A673 (cell line): ENCODE measurements at regions not wholly inside any gene's neighbourhood (a gene's known extent, or its start where the extent isn't known, plus 50 kb on each side); places are given as distances from the start of the nearest gene placed in this dataset.

Experiments
- BruUV-seq: library from RNA; stranded (reverse); fragments of 400-500 nt; replicated peaks from 2 replicates; lab custom pipeline; 2021; lab: Mats Ljungman, UMichigan
- CTCF ChIA-PET: fragments of 300-600 bp; sonication (Branson Sonifier 250); formaldehyde crosslinking; loops from one replicate; lab custom pipeline; 2022; ENCODE audit warnings: antibody characterized with exemption; lab: Charles Lee
- POLR2A ChIA-PET: fragments of 300-600 bp; sonication (Branson Sonifier 250); formaldehyde crosslinking; loops from one replicate; lab custom pipeline; 2022; ENCODE audit warnings: antibody characterized with exemption; ENCODE audit not compliant: low non-redundant PET; lab: Charles Lee
- DNase-seq: peaks from one replicate; pipeline ENCODE4 v3.0.0-alpha.2; 2015; ENCODE audit warnings: low spot score
- H3K27ac ChIP-seq: fragments of 200-600 bp; sonication (generic); 2 replicates; pipeline ENCODE4 v1.5.1; 2016; ENCODE audit warnings: mixed run types, low read depth, mild to moderate bottlenecking, mixed read lengths, antibody characterized with exemption, low read length; ENCODE audit not compliant: poor library complexity, severe bottlenecking
- H3K27me3 ChIP-seq: fragments of 200-600 bp; sonication (generic); replicated peaks from 2 replicates; pipeline ENCODE4 v1.6.1; 2017; ENCODE audit warnings: mixed run types, low read depth, mild to moderate bottlenecking, mixed read lengths, antibody characterized with exemption, low read length; ENCODE audit not compliant: insufficient read depth, poor library complexity
- H3K36me3 ChIP-seq: fragments of 200-600 bp; sonication (generic); 2 replicates; pipeline ENCODE4 v1.6.1; 2016; ENCODE audit warnings: mixed run types, mild to moderate bottlenecking, mixed read lengths, antibody characterized with exemption, low read length; ENCODE audit not compliant: insufficient read depth, poor library complexity, severe bottlenecking
- H3K4me1 ChIP-seq: fragments of 200-600 bp; sonication (generic); 2 replicates; pipeline ENCODE4 v1.6.1; 2017; ENCODE audit warnings: mixed run types, mild to moderate bottlenecking, mixed read lengths, antibody characterized with exemption, low read length; ENCODE audit not compliant: insufficient read depth, poor library complexity, severe bottlenecking
- H3K4me3 ChIP-seq: fragments of 200-600 bp; sonication (generic); 2 replicates; pipeline ENCODE4 v1.5.1; 2016; ENCODE audit warnings: low read depth, mixed run types, mild to moderate bottlenecking, mixed read lengths, low read length; ENCODE audit not compliant: poor library complexity, severe bottlenecking
- H3K9me3 ChIP-seq: fragments of 200-600 bp; sonication (generic); 2 replicates; pipeline ENCODE4 v1.6.1; 2016; ENCODE audit warnings: mixed run types, low read depth, mild to moderate bottlenecking, mixed read lengths, antibody characterized with exemption, low read length; ENCODE audit not compliant: poor library complexity, severe bottlenecking
- CTCF ChIP-seq: fragments of 300-800, 200-600 bp; sonication (generic); conservative IDR thresholded peaks from 2 replicates; pipeline ENCODE4 v1.5.1; 2017; ENCODE audit warnings: low read depth, mild to moderate bottlenecking, antibody characterized with exemption, low read length, moderate library complexity, mixed read lengths
- EZH2 ChIP-seq: fragments of 200-600 bp; sonication (generic); IDR thresholded peaks from 2 replicates; pipeline ENCODE4 v1.6.1; 2017; ENCODE audit warnings: borderline replicate concordance, low read depth, mild to moderate bottlenecking, mixed read lengths, antibody characterized with exemption, low read length; ENCODE audit not compliant: poor library complexity, severe bottlenecking
- intact Hi-C: fragments of 100-400 bp; cut with micrococcal nuclease; formaldehyde crosslinking; loops from one replicate; pipeline ENCODE4 v1.10.0; 2022; ENCODE audit not compliant: unreplicated experiment

- TF ChIP-seq EZH2 (no peak), CTCF (no peak)
- intact Hi-C loops: no loop called here
- H3K9me3 ChIP-seq: no peaks in the 10 kb centered on the region
- ChIA-PET CTCF (no interaction called here), POLR2A (no interaction called here)
- no peaks in the 10 kb centered on the region for H3K27me3 ChIP-seq
- DNase-seq: no peak
- H3K4me3 ChIP-seq: no peak overlapping the region
- H3K4me1 ChIP-seq: no peaks in the 10 kb centered on the region
- no peaks in the 10 kb centered on the region for H3K36me3 ChIP-seq
- no TSS peak for BruUV-seq
- no peak overlapping the region for H3K27ac ChIP-seq
Measured at GRCh38 chr4:81375745-81376144, 96.0 kb downstream of the RASGEF1B start.

- no peak for TF ChIP-seq CTCF
- TF ChIP-seq EZH2: no peak
- H3K36me3 ChIP-seq: no peaks in the 10 kb centered on the region
- DNase-seq: no peak
- CTCF ChIA-PET: no interaction called here
- H3K4me3 ChIP-seq: no peak overlapping the region
- H3K4me1 ChIP-seq: no peaks in the 10 kb centered on the region
- no peaks in the 10 kb centered on the region for H3K27me3 ChIP-seq
- POLR2A ChIA-PET: no interaction called here
- no peak overlapping the region for H3K27ac ChIP-seq
- intact Hi-C loops: no loop called here
- H3K9me3 ChIP-seq: no peaks in the 10 kb centered on the region
- no TSS peak for BruUV-seq
Measured at GRCh38 chr4:81369886-81370285, 101.8 kb downstream of the RASGEF1B start.

- CTCF ChIA-PET: no interaction called here
Measured at GRCh38 chr4:81366779-81367178, 104.9 kb downstream of the RASGEF1B start.

More at GRCh38 chr4:81366779-81367178, 104.9 kb downstream of the RASGEF1B start:
- TF ChIP-seq EZH2 (no peak), CTCF (no peak)
- Histone ChIP-seq H3K4me1 (no peaks in the 10 kb centered on the region), H3K36me3 (no peaks in the 10 kb centered on the region), H3K9me3 (no peaks in the 10 kb centered on the region), H3K27ac (no peak overlapping the region), H3K4me3 (no peak overlapping the region), H3K27me3 (no peaks in the 10 kb centered on the region)
- intact Hi-C loops: no loop called here
- no TSS peak for BruUV-seq
- POLR2A ChIA-PET: no interaction called here
- no peak for DNase-seq
